DMS53 treated with DMSO at 0.1 percent for 48 hours (cell line): ENCODE measurements at regions not wholly inside any gene's neighbourhood (a gene's known extent, or its start where the extent isn't known, plus 50 kb on each side); places are given as distances from the start of the nearest gene placed in this dataset.

Source experiments
- DNase-seq: peaks from one replicate; lab custom pipeline; 2025; ENCODE audit not compliant: unreplicated experiment; lab: John Stamatoyannopoulos, UW

DNA sequence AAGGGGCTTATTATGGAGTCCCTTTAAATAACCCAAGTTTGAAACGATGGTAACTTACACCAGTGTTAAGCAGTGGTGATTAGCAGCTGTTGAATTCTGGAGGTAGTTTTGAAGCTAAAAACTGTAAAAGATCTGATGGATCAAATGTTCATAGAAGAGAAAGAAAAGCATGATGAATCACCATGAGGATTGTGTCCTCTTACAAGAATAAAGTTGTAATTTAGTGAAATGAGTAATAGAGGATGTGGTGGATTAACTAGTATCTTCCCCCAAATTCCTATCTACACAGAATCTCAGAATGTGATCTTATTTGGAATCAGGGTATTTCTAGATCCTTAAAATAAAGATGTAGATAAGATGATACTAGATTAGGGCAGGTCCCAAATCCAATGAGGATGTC lies 1138.2 kb upstream of the TMEFF2 start:
- DNase-seq: no peak

- no peak for DNase-seq
Measured at GRCh38 chr2:193331676-193332075, 1136.9 kb upstream of the TMEFF2 start.

- DNase-seq: no peak
Measured at GRCh38 chr2:193326296-193326695, 1131.6 kb upstream of the TMEFF2 start.

DNA sequence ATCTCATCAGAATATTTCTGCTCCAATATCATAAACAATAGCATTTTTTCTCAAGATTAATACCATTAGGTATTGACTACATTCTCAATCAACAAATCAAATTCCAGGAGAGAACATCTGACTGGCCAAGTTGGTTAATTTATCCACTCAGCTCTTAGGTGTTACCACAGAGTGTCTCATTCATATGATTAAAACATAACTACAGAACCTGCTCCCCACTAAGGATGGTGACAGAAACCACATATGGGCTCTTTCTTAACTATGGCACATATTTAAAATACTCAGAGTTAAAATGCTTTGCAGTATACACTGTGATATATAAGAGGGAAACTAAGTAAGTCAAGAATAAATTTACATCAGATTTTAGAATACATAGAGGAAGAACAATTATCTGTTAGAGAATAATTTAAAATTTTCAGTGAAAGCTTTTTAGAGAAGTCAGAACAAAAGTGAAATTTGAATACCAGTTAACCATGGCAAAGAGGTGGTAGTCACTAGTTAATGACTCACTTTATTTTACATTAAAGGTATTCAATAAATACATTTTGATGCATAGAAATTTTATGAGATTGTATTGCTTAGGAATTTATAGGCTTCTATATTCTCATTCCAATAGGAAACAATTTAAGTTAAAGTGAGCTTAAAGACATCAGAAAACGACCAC lies 1120.8 kb upstream of the TMEFF2 start:
- DNase-seq: no peak

DNA sequence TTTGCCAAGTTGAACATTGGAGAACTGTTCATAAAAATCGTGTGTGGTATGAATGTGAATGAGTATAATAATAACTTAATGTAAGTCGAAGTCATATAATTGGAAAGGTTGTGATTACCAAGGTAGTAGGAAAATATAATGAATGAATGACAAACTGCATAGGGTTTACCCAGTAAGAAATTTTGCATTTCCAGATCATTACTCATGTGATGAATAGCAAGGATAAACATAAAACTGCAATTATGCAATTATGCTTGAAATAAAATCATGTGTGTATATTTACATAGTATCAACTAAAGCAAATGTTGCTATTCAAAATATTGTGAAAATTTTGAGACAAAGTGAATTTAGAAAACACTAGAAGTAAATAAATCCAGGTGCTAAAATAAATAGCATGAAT lies 1108.7 kb upstream of the TMEFF2 start:
- DNase-seq: no peak

DNA sequence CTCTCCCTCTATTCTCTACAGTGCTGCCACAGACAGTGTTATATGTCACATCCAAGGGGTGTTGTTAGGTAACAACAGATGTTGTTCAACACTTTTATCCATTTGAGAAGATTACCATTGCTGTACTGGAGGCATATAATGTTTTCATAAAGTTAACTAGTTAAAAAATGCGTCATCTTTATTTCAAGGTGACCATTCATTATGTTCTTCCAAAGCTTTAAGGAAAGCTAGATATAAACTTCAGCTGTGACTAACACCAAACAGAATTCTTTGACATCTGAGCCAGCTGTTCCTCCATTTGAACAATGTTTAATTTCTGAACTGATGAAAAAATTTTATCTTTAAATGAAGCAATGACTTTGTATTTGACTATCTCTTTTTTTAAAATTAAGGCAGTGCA lies 1099.6 kb upstream of the TMEFF2 start:
- no peak for DNase-seq

GRCh38 chr2:193279361-193279760 lies 1084.6 kb upstream of the TMEFF2 start:
- no peak for DNase-seq

GRCh38 chr2:193276988-193277387 lies 1082.3 kb upstream of the TMEFF2 start:
- no peak for DNase-seq

DNA sequence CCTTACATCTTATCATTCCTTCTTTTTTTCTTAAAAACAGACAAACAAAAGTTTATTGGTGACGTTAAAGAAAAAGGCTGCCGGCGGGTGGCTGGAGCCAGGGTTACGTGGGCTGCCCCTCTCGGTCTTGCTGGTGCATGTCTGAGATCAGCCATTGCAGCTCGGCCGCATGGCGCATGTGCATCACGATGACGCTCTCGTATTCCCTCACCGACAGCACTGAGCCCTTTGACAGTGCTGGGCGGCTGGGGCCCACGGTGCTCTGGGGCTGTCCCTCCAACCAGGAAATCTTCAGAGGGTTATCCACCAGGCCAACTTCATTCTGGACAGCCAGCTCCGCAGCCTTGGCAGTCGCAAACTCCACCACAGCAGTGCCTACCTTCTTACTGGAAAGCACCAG lies 1081.8 kb upstream of the TMEFF2 start:
- no peak for DNase-seq

GRCh38 chr2:193276069-193276468 lies 1081.3 kb upstream of the TMEFF2 start:
- no peak for DNase-seq

DNA sequence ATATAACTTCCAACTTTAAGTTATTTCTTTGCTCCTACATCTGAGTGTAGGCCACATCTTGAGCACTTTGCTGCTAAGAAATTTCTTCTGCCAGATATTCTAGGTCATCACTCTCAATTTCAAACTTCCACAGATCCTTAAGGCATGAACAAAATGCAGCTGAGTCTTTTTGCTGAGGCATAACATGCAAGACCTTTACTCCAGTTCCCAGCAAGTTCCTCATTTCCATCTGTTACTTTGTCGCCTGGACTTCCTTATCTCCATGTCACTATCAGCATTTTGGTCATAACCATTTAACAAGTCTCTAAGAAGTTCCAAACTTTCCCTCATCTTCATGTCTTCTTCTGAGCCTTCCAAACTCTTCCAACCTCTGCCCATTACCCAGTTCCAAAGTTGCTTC lies 1077.3 kb upstream of the TMEFF2 start:
- DNase-seq: no peak

DNA sequence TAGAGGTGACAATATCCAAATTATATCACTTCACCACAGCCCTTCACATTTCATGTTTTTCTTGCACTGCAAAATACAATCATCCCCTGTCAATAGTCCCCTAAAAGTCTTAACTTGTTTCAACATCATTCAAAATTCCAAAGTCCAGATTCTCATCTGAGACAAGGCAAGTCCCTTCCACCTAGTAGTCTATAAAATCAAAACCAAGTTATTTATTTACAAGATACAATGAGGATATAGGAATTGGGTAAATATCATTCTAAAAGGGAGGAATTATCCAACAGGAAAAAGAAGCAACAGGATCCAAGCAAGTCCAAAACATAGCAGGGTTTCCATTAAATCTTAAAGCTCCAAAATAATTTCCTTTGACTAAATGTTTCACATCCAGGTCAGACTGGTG lies 1076.1 kb upstream of the TMEFF2 start:
- no peak for DNase-seq

GRCh38 chr2:193267496-193268002 lies 1072.8 kb upstream of the TMEFF2 start:
- DNase-seq: no peak

- no peak for DNase-seq
Measured at GRCh38 chr2:193253014-193253530, 1058.3 kb upstream of the TMEFF2 start.

- no peak for DNase-seq
Measured at GRCh38 chr2:193251909-193252308, 1057.2 kb upstream of the TMEFF2 start.

DNA sequence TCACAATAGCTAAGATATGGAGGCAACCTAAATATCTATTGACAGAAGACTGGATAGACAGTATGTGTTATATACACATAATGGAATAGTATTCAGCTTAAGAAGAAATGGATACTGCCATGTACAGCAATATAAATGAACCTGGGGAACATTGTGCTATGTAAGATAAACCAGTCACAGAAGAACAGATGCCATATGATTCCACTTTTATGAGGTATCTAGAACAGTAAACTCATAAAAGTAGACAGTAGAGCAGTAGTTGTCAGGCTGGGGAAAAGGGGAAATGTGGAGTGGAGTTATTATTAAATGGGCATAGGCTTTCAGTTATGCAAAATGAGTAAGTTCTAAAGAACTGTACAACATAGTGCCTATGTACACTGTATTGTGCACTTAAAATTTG lies 1055.7 kb upstream of the TMEFF2 start:
- no peak for DNase-seq

GRCh38 chr2:193240752-193241151 lies 1046.0 kb upstream of the TMEFF2 start:
- DNase-seq: peak; percentile 23

DNA sequence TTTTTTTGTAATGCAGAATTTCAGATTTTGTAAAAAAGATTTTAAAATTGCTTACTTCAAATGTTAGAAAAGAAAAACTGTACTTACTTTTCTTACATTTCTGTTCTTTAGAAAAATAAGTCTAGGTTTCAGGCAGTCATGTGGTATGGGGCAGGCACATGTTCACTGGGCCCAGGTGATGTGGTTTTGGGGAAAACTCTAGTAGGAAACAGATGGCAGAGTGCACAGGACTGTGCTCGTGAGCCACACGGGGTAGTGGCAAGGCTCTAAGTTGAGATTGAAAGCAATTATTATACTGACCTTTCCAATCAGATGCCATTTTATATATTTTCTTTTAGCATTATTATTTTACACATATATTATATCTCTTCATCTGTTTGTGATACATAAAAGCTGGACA lies 1036.9 kb upstream of the TMEFF2 start:
- DNase-seq: no peak

DNA sequence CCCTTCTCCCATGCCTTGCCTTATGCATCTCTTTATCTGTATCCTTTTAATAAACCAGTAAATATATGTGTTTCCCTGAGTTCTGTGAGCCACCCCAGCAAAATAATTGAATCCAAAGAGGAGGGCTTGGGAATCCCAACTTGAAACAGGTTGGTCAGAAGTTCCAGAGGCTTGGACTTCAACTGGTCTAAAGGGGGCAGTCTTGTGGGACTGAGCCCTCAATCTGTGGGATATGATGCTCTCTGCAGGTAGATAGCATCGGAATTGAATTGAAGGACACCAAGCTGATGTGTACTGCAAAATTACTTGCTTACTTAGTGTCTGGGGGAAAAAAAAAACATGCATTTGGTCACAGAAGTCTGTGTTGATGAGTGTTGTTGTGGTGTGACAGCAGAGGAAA lies 1033.5 kb upstream of the TMEFF2 start:
- DNase-seq: no peak

DNA sequence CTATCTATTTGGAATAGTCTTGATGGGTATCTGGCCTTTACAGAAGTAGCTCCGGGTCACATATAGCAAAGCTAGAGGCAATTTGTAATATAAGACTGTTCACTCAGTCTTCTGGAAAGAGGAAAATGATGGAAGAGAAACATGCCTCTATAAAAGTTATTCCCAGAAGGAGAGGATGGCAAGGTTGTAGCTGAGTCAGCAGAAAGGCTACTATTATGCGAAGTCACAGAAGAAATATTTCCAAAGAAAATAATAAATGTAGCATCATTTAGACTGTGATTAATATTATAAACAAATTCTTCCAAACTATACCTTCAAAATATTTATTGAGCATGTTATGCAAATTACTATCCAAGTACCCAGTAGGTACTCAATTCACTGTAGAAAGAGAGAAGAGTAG lies 1027.7 kb upstream of the TMEFF2 start:
- no peak for DNase-seq

- DNase-seq: no peak
Measured at GRCh38 chr2:193219413-193219812, 1024.7 kb upstream of the TMEFF2 start.

DNA sequence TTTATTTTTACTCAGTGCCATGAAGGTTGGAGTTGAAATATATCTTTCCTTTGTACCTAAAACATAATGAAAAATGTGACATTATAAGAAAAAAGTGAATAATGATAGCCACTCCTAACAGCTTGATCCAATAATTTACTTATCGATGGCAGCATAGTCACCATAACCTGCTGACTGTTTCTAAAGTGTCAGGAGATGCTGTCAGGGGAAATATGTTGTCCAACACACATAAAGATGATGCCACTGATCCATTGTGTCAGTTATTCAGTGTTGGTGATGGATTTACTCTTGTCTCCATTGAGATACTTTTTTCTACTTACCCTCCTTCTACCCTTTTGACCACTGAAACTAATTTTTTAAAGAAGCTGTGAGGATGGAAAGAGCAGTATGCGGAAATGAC lies 1006.9 kb upstream of the TMEFF2 start:
- no peak for DNase-seq

DNA sequence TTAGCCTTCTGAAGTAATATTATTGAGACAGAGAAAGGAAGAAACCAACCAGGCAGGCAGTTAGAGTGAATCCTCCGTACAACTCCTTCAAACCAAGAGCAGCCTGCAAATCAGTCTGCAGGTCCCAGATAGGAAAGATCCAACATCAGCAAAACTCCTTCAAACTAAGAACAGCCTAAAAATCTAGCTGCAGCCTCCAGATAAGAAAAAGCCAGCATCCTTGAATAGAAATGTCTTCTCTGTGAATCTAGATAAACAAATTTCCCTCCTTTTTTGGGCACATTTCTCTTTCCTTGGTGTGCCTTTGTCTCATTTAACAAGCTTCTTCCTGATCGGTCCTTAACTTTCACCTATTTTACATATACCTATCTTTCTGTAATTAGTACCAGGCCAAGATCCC lies 1004.6 kb upstream of the TMEFF2 start:
- DNase-seq: no peak
